ENCODE measurements at regions not wholly inside any gene's neighbourhood (a gene's known extent, or its start where the extent isn't known, plus 50 kb on each side); places are given as distances from the start of the nearest gene placed in this dataset.

DNA sequence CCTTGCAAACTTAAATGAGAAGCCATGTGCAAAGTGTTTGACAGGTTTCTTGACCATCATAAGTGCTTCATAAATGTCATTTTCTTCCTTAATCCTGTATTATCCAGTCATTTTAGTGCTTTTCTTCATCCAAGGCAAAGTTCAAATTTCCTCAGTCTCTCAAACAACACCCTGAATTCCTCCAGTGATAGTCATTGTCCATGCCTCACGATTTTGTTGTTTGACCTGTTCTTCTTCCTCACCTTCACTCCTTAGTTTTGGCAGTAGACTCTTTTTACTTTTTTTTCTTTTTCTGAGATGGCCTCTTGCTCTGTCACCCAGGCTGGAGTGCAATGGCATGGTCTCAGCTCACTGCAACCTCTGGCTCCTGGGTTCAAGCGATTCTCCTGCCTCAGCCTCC is 1257.3 kb downstream of the FAM181B start:
- in situ Hi-C loops (cut with HindIII; ENCODE audit: low sequenced_read_pairs) = no loop called here
- no peak for DNase-seq (ENCODE audit: low read depth, low spot score)
- no peak overlapping the region for H3K4me3 ChIP-seq (ENCODE audit: low read depth, low read length)
- TF ChIP-seq, protein P1, sequence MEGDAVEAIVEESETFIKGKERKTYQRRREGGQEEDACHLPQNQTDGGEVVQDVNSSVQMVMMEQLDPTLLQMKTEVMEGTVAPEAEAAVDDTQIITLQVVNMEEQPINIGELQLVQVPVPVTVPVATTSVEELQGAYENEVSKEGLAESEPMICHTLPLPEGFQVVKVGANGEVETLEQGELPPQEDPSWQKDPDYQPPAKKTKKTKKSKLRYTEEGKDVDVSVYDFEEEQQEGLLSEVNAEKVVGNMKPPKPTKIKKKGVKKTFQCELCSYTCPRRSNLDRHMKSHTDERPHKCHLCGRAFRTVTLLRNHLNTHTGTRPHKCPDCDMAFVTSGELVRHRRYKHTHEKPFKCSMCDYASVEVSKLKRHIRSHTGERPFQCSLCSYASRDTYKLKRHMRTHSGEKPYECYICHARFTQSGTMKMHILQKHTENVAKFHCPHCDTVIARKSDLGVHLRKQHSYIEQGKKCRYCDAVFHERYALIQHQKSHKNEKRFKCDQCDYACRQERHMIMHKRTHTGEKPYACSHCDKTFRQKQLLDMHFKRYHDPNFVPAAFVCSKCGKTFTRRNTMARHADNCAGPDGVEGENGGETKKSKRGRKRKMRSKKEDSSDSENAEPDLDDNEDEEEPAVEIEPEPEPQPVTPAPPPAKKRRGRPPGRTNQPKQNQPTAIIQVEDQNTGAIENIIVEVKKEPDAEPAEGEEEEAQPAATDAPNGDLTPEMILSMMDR (IDR thresholded peaks at IDR 0.05; ENCODE audit: low read depth, low read length) = no peak

DNA sequence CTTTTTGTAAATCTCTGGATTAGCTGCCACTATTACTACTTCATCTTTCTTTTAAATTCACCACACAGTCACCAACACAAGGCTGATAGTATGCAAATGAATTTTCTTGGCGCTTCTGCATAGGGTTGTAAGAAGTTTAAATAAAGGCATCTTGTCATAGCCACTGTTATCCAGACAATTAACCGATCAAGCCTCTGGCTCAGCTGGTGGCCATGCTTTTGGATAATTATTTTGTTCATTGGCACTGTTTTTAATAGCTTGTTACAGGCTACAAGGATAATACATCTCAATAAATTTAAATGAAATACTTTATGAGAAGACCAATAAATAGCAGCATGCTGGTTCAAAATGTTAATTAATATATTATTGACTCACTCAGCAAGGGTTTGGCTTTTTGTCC is 1261.0 kb downstream of the FAM181B start:
- no peak overlapping the region for H3K4me3 ChIP-seq (ENCODE audit: low read depth, low read length)
- DNase-seq (ENCODE audit: low read depth, low spot score) = no peak
- TF ChIP-seq, protein P1 (IDR thresholded peaks at IDR 0.05; ENCODE audit: low read depth, low read length) = no peak
- in situ Hi-C loops (cut with HindIII; ENCODE audit: low sequenced_read_pairs) = no loop called here

DNA sequence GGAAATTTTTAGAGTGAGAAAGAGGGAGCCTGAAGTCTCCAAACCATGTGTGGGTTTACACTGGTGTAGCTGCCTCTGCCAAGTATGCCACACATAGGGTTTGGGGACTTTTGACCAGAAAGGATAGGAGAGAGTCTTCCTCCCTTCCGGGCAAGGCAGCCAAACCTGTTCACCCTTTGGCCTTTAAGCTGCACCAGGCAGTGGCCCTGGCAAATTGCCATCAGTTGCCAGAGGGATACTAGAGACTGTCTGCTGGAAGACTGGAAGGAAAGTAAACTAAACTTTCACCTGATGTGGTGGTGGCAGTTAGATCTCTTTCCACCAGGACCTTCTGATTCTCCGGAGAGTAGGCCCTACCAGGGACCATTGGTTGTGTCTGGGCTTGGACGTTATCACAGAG is 1263.2 kb downstream of the FAM181B start:
- TF ChIP-seq, protein P1 (IDR thresholded peaks at IDR 0.05; ENCODE audit: low read depth, low read length) = no peak
- DNase-seq (ENCODE audit: low read depth, low spot score) = no peak
- no peak overlapping the region for H3K4me3 ChIP-seq (ENCODE audit: low read depth, low read length)
- in situ Hi-C loops (cut with HindIII; ENCODE audit: low sequenced_read_pairs) = no loop called here

DNA sequence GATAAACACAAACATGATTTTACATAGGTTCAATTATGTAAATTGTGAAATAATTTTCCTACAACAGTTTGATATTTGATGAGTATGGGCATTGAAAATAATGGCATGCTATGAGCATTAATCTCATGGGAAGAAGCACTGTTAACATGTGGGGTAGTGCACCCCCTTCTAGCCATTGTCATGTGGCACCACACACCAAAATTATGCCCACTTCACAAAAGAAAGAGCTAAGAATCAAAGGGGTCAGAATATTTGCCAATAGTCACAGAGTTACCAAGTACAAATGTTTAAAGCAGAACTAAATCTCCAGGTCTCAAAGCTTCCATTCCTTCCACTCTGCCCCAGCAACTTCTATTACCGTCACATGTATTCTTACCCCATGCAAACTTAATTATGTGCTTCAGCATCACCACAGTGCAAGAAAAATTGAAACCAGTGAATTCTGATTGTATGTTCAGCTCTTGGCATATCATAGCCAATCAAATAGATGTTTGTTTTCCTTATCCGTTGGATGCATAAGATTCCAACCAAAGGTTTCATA is 1273.8 kb downstream of the FAM181B start:
- DNase-seq (ENCODE audit: low read depth, low spot score) = no peak
- in situ Hi-C loops (cut with HindIII; ENCODE audit: low sequenced_read_pairs) = no loop called here
- TF ChIP-seq, protein P1 (IDR thresholded peaks at IDR 0.05; ENCODE audit: low read depth, low read length) = no peak
- H3K4me3 ChIP-seq (ENCODE audit: low read depth, low read length) = no peak overlapping the region

DNA sequence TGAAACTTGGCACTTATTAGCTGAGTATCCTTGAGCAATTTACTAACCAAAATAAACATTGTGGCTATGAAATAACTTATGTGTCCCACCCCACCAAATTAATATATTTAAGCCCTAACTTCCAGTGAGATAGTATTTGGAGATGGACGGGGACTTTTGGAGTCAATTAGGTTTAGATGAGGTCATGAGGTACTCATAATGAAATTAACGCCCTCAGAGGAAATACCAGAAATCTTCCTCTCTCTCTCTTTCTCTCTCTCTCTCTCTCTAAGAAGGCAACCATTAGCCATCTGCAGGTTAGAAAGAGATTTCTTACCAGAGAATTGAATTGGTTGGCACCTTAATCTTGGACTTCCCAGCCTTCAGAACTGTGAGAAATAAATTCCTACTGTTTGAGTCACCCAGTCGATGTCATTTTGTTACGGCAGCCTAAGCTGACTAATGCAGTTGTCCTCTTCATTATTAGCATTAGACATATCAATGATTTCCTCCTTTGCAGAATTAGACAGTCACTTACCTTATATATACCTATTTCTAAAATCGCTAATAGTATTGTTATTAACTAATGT is 1284.0 kb downstream of the FAM181B start:
- in situ Hi-C loops (cut with HindIII; ENCODE audit: low sequenced_read_pairs) = no loop called here
- TF ChIP-seq, protein P1 (IDR thresholded peaks at IDR 0.05; ENCODE audit: low read depth, low read length) = no peak
- no peak for DNase-seq (ENCODE audit: low read depth, low spot score)

DNA sequence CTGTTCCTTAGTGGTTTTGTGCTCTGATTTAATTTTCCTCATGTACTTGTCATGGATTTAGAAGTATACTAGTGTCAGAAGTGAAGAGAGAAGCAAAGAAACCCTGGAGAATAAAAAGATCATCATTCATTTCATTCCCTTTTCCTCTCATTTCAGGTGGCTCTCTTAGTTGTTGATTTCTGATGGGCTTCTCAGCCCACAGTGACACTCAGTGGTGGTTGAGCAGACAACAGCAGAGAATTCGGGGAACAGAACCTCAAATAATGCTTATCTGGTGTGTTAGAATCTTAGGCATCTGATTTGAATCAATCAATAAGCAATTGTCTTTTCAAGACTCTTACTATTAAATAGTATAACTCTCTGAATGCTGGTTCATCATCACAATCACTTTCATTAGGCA is 1289.4 kb downstream of the FAM181B start:
- DNase-seq (ENCODE audit: low read depth, low spot score) = no peak
- no peak overlapping the region for H3K4me3 ChIP-seq (ENCODE audit: low read depth, low read length)
- TF ChIP-seq, protein P1 (IDR thresholded peaks at IDR 0.05; ENCODE audit: low read depth, low read length) = no peak
- in situ Hi-C loops (cut with HindIII; ENCODE audit: low sequenced_read_pairs) = no loop called here

More for the DNA sequence above, 1284.0 kb downstream of the FAM181B start:
- H3K4me3 ChIP-seq (ENCODE audit: low read depth, low read length) = no peak overlapping the region
